H1 (cell line): ENCODE measurements at regions not wholly inside any gene's neighbourhood (a gene's known extent, or its start where the extent isn't known, plus 50 kb on each side); places are given as distances from the start of the nearest gene placed in this dataset.

Experiments
- CTCF ChIP-seq, 3 experiments: IDR thresholded peaks; 1 replicate in 2 of 3; 2 replicates in 1 of 3; pipeline versions ENCODE4 v1.5.1 to v1.6.1; 2011; ENCODE audit warnings: low read length in 3 of 3, mild to moderate bottlenecking in 3 of 3, inconsistent platforms in 2 of 3, low read depth in 1 of 3, moderate library complexity in 1 of 3; ENCODE audit not compliant: insufficient read depth in 1 of 3; ENCODE audit errors: control extremely low read depth in 1 of 3
- EP300 ChIP-seq, 2 experiments: IDR thresholded peaks; 1 replicate in 1 of 2; 2 replicates in 1 of 2; pipeline ENCODE4 v1.6.1; 2011 to 2012; ENCODE audit warnings: low read depth in 2 of 2, low read length in 2 of 2, mild to moderate bottlenecking in 2 of 2, borderline replicate concordance in 1 of 2, inconsistent platforms in 1 of 2, moderate library complexity in 1 of 2
- POLR2A ChIP-seq, 2 experiments: IDR thresholded peaks; 1 replicate in 1 of 2; 2 replicates in 1 of 2; pipeline ENCODE4 v1.6.1; 2011; ENCODE audit warnings: low read depth in 2 of 2, low read length in 2 of 2, mild to moderate bottlenecking in 2 of 2; ENCODE audit errors: control extremely low read depth in 1 of 2
- TF ChIP-seq, protein P1 (sequence below): IDR thresholded peaks from 2 replicates; pipeline ENCODE4 v1.6.1; 2012; ENCODE audit warnings: low read length, inconsistent platforms

DNA sequence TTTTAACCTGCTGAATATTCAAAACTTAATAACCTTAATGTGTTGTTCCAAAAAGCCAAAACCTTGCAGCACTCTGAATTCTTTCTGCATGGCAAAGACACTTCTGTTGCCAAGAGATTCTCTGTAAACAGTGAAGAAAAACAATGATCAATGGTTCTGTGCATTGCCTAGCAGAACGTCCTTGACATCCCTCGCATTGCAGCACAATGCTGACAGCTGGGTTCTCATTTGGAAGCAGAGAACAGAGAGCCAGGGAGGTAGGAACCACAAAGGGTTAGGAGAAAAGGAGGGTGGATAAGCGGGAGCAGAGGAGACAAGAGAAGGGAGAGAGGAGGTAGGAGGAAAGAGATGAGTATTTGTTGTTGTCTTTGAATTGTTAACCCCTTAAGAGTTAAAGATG lies 501.1 kb downstream of the NAV3 start:
- TF ChIP-seq, protein P1, sequence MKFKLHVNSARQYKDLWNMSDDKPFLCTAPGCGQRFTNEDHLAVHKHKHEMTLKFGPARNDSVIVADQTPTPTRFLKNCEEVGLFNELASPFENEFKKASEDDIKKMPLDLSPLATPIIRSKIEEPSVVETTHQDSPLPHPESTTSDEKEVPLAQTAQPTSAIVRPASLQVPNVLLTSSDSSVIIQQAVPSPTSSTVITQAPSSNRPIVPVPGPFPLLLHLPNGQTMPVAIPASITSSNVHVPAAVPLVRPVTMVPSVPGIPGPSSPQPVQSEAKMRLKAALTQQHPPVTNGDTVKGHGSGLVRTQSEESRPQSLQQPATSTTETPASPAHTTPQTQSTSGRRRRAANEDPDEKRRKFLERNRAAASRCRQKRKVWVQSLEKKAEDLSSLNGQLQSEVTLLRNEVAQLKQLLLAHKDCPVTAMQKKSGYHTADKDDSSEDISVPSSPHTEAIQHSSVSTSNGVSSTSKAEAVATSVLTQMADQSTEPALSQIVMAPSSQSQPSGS: no peak
- TF ChIP-seq EP300 (IDR thresholded peaks at IDR 0.05; ENCODE audit: borderline replicate concordance in 1 of 2, low read depth in 2 of 2, low read length in 2 of 2) (no peak), CTCF (IDR thresholded peaks at IDR 0.05; ENCODE audit: control extremely low read depth in 1 of 3, insufficient read depth in 1 of 3, low read depth in 1 of 3, low read length in 3 of 3) (no peak), POLR2A (IDR thresholded peaks at IDR 0.05; ENCODE audit: control extremely low read depth in 1 of 2, low read depth in 2 of 2, low read length in 2 of 2) (no peak)
